CD14-positive monocyte (primary cell): ENCODE measurements at regions not wholly inside any gene's neighbourhood (a gene's known extent, or its start where the extent isn't known, plus 50 kb on each side); places are given as distances from the start of the nearest gene placed in this dataset.

ENCODE experiments used
- DNase-seq, 3 donors: peaks; one replicate each; pipeline ENCODE4 v3.0.0-alpha.2; 2011 to 2022
- H2AFZ ChIP-seq: 2 replicates; pipeline ENCODE4 v1.6.0; 2012; ENCODE audit warnings: mild to moderate bottlenecking, low read depth, low read length, inconsistent platforms; ENCODE audit not compliant: insufficient read depth, poor library complexity, severe bottlenecking
- H3K27ac ChIP-seq, 2 donors: 1 replicate in 1 of 2; 2 replicates in 1 of 2; pipeline ENCODE4 v1.5.1; 2012 to 2013; ENCODE audit warnings: low read length in 2 of 2, control low read depth in 1 of 2, inconsistent platforms in 1 of 2, low read depth in 1 of 2, mild to moderate bottlenecking in 1 of 2
- H3K27me3 ChIP-seq, 2 donors: one replicate each; pipeline versions ENCODE4 v1.6.0 to v1.6.1; 2011 to 2013; ENCODE audit warnings: low read length in 2 of 2; ENCODE audit not compliant: control insufficient read depth in 2 of 2, insufficient read depth in 2 of 2
- H3K36me3 ChIP-seq, 2 donors: replicated peaks in 1 of 2; 1 replicate in 1 of 2; 2 replicates in 1 of 2; pipeline versions ENCODE4 v1.5.1 to v1.6.1; 2012 to 2013; ENCODE audit warnings: low read length in 2 of 2, control low read depth in 1 of 2, inconsistent platforms in 1 of 2, mild to moderate bottlenecking in 1 of 2; ENCODE audit not compliant: insufficient read depth in 2 of 2, control insufficient read depth in 1 of 2
- H3K4me1 ChIP-seq, 2 donors: 1 replicate in 1 of 2; 2 replicates in 1 of 2; pipeline versions ENCODE4 v1.5.1 to v1.6.1; 2012 to 2013; ENCODE audit warnings: low read length in 2 of 2, control low read depth in 1 of 2, inconsistent platforms in 1 of 2, mild to moderate bottlenecking in 1 of 2, moderate library complexity in 1 of 2; ENCODE audit not compliant: insufficient read depth in 2 of 2, control insufficient read depth in 1 of 2
- H3K4me2 ChIP-seq: replicated peaks from 2 replicates; pipeline ENCODE3; 2012; ENCODE audit warnings: low read length, moderate library complexity, mild to moderate bottlenecking; ENCODE audit not compliant: poor library complexity, severe bottlenecking; ENCODE audit errors: extremely low read depth
- H3K4me3 ChIP-seq, 3 experiments: fragments of 200-600 bp in 1 of 3; sonication (generic) in 1 of 3; replicated peaks in 1 of 3; 1 replicate in 2 of 3; 2 replicates in 1 of 3; pipeline ENCODE4 v1.5.1; 2011 to 2013; ENCODE audit warnings: low read length in 3 of 3, mild to moderate bottlenecking in 3 of 3, control low read depth in 2 of 3, low read depth in 2 of 3, inconsistent platforms in 1 of 3, moderate library complexity in 1 of 3
- H3K79me2 ChIP-seq: 2 replicates; pipeline ENCODE4 v1.6.0; 2012; ENCODE audit warnings: mild to moderate bottlenecking, control low read depth, inconsistent platforms, low read length, moderate library complexity; ENCODE audit not compliant: insufficient read depth
- H3K9ac ChIP-seq: 2 replicates; pipeline ENCODE4 v1.6.0; 2017; ENCODE audit warnings: low read length, mild to moderate bottlenecking; ENCODE audit not compliant: insufficient read depth, poor library complexity, severe bottlenecking
- H3K9me3 ChIP-seq, 2 donors: replicated peaks in 1 of 2; 1 replicate in 1 of 2; 2 replicates in 1 of 2; pipeline versions ENCODE4 v1.5.1 to v1.6.1; 2012 to 2013; ENCODE audit warnings: low read length in 2 of 2, control low read depth in 1 of 2; ENCODE audit not compliant: control insufficient read depth in 1 of 2, insufficient read depth in 1 of 2
- H4K20me1 ChIP-seq: 2 replicates; pipeline ENCODE4 v1.6.0; 2012; ENCODE audit warnings: mild to moderate bottlenecking, low read length, control low read depth, moderate library complexity; ENCODE audit not compliant: insufficient read depth
- H3K27ac Mint-ChIP-seq, 7 donors: one replicate each; pipeline ENCODE4 v1.8.0; 2020; ENCODE audit warnings: mild to moderate bottlenecking in 7 of 7, mixed read lengths in 7 of 7, moderate library complexity in 6 of 7, inconsistent platforms in 2 of 7
- H3K27me3 Mint-ChIP-seq, 3 donors: one replicate each; pipeline ENCODE4 v1.8.0; 2021 to 2022; ENCODE audit warnings: low read depth in 3 of 3, mild to moderate bottlenecking in 3 of 3, mixed read lengths in 3 of 3, moderate library complexity in 3 of 3, inconsistent platforms in 1 of 3
- H3K36me3 Mint-ChIP-seq, 2 donors: one replicate each; pipeline ENCODE4 v1.8.0; 2020; ENCODE audit warnings: mixed read lengths in 2 of 2, inconsistent platforms in 1 of 2, mild to moderate bottlenecking in 1 of 2
- H3K4me1 Mint-ChIP-seq: one replicate; pipeline ENCODE4 v1.8.0; 2020; ENCODE audit warnings: mild to moderate bottlenecking, mixed read lengths
- H3K4me3 Mint-ChIP-seq, 2 donors: one replicate each; pipeline ENCODE4 v1.8.0; 2020; ENCODE audit warnings: mild to moderate bottlenecking in 2 of 2, mixed read lengths in 2 of 2, moderate library complexity in 1 of 2
- H3K9me3 Mint-ChIP-seq, 7 donors: one replicate each; pipeline ENCODE4 v1.8.0; 2020 to 2022; ENCODE audit warnings: mixed read lengths in 7 of 7, mild to moderate bottlenecking in 6 of 7, moderate library complexity in 6 of 7, inconsistent platforms in 2 of 7
- WGBS: methylation state at CpG from one replicate; pipeline ENCODE4 v1.1.5; 2013; ENCODE audit warnings: missing lambda C conversion rate; ENCODE audit not compliant: insufficient coverage; 5-methylcytosine and 5-hydroxymethylcytosine counted together
- intact Hi-C, 2 donors: fragments of 100-400 bp; cut with micrococcal nuclease; formaldehyde crosslinking; loops; one replicate each; pipeline versions ENCODE4 v1.15.0 to v1.15.1; 2023
- TF ChIP-seq, protein P1 (sequence below): fragments of 200-600 bp; IDR thresholded peaks from one replicate; pipeline ENCODE4 v1.8.0; 2022; ENCODE audit warnings: antibody characterized with exemption, mild to moderate bottlenecking

DNA sequence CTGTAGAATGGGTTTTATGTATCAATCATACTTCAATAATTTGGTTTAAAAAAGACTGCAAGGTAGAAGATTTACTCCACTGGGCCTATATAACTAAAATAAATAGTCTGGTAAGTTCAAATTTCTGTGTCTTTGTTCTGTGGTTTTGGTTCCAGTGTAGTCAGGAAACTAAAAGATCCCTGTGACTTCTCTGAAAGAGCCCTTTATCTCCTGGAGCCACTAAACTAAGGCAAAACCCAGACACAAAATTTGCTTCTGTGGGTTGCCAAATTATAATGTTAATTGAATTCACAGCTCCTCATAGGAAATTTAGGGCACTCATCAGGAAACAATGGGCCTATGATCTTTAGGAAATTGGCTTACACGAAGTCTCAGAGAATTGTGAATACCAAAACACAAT lies 1038.4 kb downstream of the GALC start:
- Histone ChIP-seq H4K20me1 (no peaks in the 10 kb centered on the region), H3K9ac (no peak overlapping the region), H3K4me1 (no peaks in the 10 kb centered on the region), H3K27ac (no peak overlapping the region), H3K36me3 (no peaks in the 10 kb centered on the region), H2AFZ (no peak overlapping the region), H3K9me3 (no peaks in the 10 kb centered on the region), H3K79me2 (no peaks in the 10 kb centered on the region), H3K27me3 (no peaks in the 10 kb centered on the region), H3K4me3 (no peak overlapping the region), H3K4me2 (no peak overlapping the region)
- WGBS = no CpG with 5 or more reads among the region's 1 CpG
- Mint-ChIP-seq H3K27me3 (no peaks in the 10 kb centered on the region), H3K4me1 (no peaks in the 10 kb centered on the region), H3K27ac (no peak overlapping the region), H3K4me3 (no peak overlapping the region), H3K9me3 (peaks cover 0 to 3% (median 1%) of the 10 kb centered on the region in 7 donors), H3K36me3 (no peaks in the 10 kb centered on the region)
- intact Hi-C loops = no loop called here
- DNase-seq = no peak
- TF ChIP-seq, protein P1, sequence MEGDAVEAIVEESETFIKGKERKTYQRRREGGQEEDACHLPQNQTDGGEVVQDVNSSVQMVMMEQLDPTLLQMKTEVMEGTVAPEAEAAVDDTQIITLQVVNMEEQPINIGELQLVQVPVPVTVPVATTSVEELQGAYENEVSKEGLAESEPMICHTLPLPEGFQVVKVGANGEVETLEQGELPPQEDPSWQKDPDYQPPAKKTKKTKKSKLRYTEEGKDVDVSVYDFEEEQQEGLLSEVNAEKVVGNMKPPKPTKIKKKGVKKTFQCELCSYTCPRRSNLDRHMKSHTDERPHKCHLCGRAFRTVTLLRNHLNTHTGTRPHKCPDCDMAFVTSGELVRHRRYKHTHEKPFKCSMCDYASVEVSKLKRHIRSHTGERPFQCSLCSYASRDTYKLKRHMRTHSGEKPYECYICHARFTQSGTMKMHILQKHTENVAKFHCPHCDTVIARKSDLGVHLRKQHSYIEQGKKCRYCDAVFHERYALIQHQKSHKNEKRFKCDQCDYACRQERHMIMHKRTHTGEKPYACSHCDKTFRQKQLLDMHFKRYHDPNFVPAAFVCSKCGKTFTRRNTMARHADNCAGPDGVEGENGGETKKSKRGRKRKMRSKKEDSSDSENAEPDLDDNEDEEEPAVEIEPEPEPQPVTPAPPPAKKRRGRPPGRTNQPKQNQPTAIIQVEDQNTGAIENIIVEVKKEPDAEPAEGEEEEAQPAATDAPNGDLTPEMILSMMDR = no peak

GRCh38 chr14:86946446-86946845 lies 1046.5 kb downstream of the GALC start:
- Mint-ChIP-seq H3K4me1 (no peaks in the 10 kb centered on the region), H3K36me3 (no peaks in the 10 kb centered on the region), H3K27ac (no peak overlapping the region), H3K27me3 (no peaks in the 10 kb centered on the region), H3K9me3 (peaks cover 1 to 11% (median 3%) of the 10 kb centered on the region in 7 donors), H3K4me3 (no peak overlapping the region)
- H3K9ac ChIP-seq = no peak overlapping the region
- TF ChIP-seq, protein P1 = no peak
- no peaks in the 10 kb centered on the region for H3K9me3 ChIP-seq
- intact Hi-C loops = no loop called here
- WGBS = no CpG with 5 or more reads among the region's 3 CpGs
- H3K4me1 ChIP-seq = no peaks in the 10 kb centered on the region
- H3K27me3 ChIP-seq = no peaks in the 10 kb centered on the region
- H3K4me3 ChIP-seq = no peak overlapping the region
- H4K20me1 ChIP-seq = no peaks in the 10 kb centered on the region
- H3K4me2 ChIP-seq = no peak overlapping the region
- H3K36me3 ChIP-seq = no peaks in the 10 kb centered on the region
- no peak overlapping the region for H3K27ac ChIP-seq
- no peak overlapping the region for H2AFZ ChIP-seq
- H3K79me2 ChIP-seq = no peaks in the 10 kb centered on the region
- DNase-seq = no peak
